ENCODE measurements at regions not wholly inside any gene's neighbourhood (a gene's known extent, or its start where the extent isn't known, plus 50 kb on each side); places are given as distances from the start of the nearest gene placed in this dataset.
"Not testable (repeated sequence)": the region's sequence is repeated elsewhere in the genome, so short reads cannot be mapped to it uniquely, and the experiment has no call there.

DNA sequence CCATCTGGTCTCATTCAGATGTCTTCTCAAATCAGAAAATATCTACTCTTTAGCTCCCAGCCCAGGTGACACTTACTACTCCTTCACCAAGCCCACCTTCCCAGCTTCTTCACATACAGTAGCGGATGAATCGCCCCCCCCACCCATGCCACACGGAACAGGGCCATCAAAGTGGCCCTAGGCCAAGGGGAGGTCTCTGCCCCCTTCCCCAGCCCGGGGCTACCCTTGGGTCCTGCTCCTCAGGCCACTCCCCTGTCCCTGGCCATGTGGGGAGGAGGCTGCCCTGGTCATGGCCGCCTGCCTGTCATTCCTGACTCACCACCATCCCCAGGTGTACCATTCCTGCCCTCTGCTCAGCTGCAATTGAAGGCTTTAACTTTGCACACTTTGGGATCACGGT is 142.8 kb downstream of the NECTIN1 start:
- DNase-seq (ENCODE audit: low spot score): no peak

DNA sequence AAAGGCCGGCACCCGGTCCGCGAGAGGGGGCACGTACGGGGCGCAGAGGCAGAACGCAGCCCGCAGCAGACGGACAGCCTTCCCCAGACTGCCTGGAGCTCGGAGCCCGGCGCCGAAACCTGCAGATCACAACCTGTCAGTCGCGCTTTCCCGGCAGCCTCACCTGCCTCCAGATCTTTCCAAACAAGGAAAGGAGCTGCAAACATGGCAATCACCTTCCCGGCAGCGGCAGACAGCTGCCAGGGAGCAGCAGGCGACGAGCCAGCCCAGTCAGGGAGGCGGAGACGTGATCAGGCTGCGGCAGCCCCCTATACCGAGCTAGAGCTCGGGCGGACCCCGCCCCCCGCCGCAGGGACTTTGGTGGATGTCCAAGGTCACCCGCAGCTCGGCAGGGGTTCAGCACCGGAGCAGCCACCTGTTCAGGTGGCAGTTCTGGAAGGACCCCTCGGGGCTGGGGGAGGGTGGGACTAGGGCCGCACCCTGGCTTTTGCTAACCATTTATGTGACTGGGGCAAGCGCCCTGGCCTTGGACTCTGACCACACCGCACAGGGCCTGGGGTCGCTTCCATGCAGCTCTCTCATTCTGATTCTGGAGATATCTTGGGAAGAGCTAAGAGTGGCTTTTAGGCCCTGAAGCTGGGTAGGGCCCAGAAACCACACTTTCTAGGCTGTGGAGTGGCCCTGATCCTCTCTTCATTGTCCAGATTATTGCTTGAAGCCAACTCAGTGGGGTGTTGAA is 143.8 kb downstream of the NECTIN1 start:
- no peak for DNase-seq (ENCODE audit: low spot score)

- peak; percentile 73 for DNase-seq (ENCODE audit: low spot score)
These were observed 144.6 kb downstream of the NECTIN1 start for GRCh38 chr11:119584193-119585042.

DNA sequence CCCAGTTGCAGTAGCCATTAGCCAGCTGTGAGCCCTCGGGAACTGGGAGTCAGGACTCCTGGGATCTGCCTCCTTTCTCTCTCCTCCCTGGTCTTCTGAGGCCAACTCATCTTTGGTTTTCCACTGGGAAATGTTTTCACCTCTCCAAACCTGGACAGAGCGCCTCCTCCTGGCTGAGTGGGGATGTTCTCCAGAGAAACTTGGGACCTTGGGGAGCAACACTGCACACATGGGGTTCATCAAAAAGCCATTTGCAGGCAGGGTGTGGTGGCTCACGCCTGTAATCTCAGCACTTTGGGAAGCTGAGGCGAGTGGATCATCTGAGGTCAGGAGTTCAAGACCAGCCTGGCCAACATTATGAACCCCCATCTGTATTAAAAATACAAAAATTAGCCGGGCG is 145.4 kb downstream of the NECTIN1 start:
- no peak for DNase-seq (ENCODE audit: low spot score)

DNA sequence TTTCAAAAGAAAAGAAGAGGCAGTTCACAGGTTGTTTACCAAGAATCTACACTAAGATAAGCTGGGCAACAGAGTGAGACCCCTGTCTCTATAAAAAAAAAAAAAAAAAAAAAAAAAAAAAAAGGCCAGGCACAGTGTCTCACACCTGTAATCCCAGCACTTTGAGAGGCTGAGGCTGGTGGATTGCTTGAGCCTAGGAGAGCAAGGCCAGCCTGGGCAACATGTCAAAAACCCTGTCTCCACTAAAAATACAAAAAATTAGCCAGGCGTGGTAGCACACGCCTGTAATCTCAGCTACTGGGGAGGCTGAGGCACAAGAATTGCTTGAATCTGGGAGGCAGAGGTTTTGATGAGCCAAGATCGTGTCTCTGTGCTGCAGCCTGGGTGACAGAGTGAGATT is 147.6 kb downstream of the NECTIN1 start:
- not testable (repeated sequence) for DNase-seq (ENCODE audit: low spot score)

DNA sequence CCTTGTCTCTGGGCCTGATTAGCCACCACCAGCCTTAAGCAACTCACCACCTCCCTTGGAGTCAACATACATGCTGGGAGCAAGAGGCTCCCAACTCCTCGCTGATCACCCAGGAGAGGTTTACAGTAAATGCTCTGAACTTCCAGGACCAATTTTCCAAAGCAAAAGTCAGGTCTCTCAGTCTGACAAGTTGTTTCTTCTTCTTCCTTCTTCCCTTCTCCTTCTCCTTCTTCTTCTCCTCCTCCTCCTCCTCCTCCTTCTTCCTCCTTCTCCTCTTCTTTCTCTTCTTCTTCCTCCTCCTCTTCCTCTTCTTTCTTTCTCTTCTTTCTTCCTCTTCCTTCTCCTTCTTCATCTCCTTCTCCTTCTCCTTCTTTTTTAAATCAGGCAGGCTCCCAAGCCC is 148.2 kb downstream of the NECTIN1 start:
- DNase-seq (ENCODE audit: low spot score): no peak

DNA sequence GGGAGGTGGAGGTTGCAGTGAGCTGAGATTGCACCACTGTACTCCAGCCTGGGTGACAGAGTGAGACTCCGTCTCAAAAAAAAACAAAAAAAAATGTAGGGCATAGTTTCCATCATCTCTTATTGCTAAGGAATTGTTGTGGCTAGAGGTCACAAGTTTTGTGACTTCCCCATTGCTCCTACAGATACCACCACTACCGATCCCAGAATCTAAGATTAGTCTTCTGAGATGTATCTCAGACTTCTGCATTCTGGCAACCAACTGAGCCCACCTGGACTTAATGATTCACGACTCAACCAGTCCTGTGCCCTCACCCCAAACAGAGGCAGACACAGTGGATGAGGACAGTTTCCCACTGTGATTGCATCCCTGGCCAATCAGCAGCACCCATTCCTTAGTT is 148.9 kb downstream of the NECTIN1 start:
- DNase-seq (ENCODE audit: low spot score): no peak

GRCh38 chr11:119578521-119579191 is 150.3 kb downstream of the NECTIN1 start:
- peak; percentile 29 for DNase-seq (ENCODE audit: low spot score)

- no peak for DNase-seq (ENCODE audit: low spot score)
These were observed 150.9 kb upstream of the THY1 start for GRCh38 chr11:119573858-119574257.

GRCh38 chr11:119572481-119573424 is 149.8 kb upstream of the THY1 start:
- DNase-seq (ENCODE audit: low spot score): no peak

DNA sequence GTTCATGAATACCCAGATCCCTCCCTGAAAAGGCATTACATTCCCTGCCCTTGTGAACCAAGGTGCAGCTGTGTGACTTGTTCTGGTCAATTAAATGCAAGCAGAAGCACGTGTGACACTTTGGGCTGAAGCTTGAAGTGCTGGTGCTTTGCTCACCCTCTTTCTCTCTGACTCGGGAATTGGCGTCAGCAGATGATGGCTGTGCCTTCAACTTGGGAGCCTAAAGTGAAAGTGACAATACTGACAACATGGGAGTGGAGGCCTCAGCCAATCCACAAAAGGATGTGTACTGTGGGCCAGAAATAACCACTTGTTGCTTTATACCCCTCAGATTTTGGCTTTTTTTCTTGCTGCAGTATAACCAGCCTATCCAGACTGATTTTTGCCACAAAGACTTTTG is 148.3 kb upstream of the THY1 start:
- DNase-seq (ENCODE audit: low spot score): no peak

DNA sequence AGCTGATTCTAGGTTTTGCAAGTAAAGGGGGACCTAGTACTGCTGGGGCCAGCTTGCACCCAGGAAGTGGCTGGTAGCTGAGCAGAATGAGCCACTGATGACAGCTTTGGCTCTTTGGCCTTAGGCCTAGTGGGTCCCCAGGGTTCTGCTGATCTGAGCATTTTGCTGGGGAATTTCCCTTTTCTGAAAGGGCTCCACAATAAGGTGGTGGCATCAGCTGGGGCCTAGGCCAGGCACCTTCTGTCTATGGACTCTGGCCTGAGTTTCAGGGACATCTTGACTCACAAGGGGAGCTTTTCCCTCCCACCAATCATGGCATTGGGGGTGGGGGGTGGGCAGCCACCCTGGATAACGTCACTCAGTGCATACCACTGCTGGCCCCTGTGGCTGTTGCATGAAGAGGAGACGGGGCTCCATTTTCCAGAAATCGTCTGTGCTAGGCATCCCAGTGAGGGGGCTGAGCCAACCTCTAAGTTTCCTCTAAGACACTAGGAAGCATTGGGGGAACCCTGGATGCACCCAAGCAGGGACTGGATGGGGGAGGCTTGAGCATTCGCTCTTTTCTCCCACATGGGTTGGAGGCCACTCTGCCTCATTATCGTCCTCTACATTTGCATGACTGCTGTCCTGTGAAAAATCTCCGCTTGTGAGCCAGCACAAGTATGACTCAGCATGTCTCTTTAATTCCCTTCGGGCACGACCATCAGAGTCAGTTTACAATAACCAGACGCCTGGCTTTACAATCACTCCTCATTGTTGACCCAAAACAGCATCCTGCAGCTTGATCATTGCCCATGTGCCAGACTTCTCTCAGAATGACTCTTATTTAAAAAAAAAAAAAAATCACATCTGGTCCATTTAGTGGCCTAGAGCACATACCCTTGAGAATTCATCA is 145.0 kb upstream of the THY1 start:
- DNase-seq (ENCODE audit: low spot score): peak; percentile 92

DNA sequence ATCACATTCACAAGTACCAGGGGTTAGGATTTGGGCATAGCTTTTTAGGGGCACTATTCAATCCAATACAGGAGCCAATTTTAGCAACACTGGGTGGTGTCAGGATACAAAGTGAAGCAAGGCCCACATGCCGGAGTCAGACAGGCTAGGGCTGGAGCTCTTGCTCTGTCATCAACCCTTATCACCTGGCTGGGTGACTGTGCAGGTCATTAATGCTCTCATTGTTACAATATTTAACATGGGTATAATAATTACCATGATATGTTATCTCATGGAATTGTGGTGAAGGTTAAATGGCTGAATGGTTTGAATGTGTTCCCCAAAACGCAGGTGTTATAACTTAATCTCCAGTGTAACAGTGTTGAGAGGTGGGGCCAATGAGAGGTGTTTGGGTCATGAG is 143.3 kb upstream of the THY1 start:
- DNase-seq (ENCODE audit: low spot score): no peak

DNA sequence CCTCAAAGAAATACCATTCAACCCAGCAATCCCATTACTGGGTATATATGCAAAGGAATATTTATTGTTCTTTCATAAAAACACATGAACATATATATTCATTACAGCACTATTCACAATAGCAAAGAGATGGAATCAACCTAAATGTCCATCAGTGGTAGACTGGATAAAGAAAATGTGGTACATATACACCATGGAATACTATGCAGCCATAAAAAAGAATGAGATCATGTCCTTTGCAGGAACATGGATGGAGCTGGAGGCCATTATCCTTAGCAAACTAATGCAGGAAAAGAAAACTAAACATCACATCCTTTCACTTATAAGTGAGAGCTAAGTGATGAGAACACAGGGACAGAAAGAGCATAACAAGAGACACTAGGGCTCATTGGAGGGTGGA is 142.7 kb upstream of the THY1 start:
- DNase-seq (ENCODE audit: low spot score): not testable (repeated sequence)

DNA sequence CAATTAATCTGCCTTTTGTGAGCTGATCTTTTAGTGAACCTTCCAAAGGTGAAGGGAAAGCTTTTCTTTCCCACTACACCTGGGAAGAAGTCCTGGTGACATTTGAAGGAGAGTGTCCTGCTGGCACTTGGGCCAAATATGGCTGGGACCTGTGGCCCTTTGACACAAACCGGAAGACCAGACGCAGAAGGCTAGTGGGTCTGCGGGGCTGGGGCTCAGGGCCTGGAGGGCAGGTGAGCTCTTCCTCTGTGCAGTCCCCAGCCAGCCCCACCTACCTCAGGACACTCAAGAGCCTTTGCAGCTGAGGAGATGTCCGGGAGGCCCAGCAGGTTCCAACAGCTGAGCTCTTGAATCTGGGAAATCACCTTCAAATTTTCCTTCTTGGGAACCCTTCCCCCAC is 138.0 kb upstream of the THY1 start:
- no peak for DNase-seq (ENCODE audit: low spot score)

GRCh38 chr11:119560291-119560690 is 137.3 kb upstream of the THY1 start:
- no peak for DNase-seq (ENCODE audit: low spot score)

- no peak for DNase-seq (ENCODE audit: low spot score)
These were observed 129.1 kb upstream of the THY1 start for GRCh38 chr11:119552106-119552485.

GRCh38 chr11:119551420-119552105 is 128.6 kb upstream of the THY1 start:
- DNase-seq (ENCODE audit: low spot score): no peak

DNA sequence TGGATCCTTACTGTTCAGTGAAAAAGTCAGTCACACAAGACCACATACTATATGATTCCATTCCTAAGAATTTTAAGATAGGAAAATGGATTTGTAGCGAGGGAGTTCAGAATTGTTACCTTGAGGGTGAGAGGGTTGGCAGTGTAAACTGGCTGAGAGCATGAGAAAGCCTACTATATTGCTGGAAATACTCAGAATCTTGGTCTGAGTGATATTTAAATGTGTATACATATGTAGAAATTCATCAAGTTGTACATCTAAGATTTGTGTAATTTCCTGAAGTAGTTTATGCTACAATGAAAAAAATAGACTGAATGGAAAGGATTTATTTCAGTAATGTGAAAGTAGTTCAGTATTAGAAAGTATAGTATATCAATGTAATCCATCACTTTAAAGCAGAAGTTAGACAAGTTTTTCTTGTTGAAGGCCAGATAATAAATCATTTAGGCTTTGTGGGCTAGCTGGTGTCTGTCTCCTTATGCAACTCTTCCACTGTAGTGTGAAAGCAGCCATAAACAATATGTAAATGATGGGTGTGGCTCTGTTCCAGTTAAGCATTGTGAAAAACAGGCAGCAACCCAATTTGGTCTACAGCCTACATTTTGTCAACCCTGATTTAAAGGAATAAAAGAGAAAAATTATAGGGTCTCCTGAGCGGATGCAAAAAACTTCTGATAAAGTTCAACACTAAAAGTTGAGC is 127.2 kb upstream of the THY1 start:
- DNase-seq (ENCODE audit: low spot score): no peak

Data from umbilical cord (tissue), 1 donor.